GM21526 (cell line): ENCODE measurements at regions not wholly inside any gene's neighbourhood (a gene's known extent, or its start where the extent isn't known, plus 50 kb on each side); places are given as distances from the start of the nearest gene placed in this dataset.

ENCODE experiments used
- ATAC-seq: cut with Tn5 transposase; IDR thresholded peaks from one replicate; pipeline ENCODE4 v1.9.1; 2021; ENCODE audit warnings: moderate library complexity; ENCODE audit not compliant: unreplicated experiment, low FRiP score

- no peak for ATAC-seq
These were observed 133.6 kb upstream of the SESN3 start for GRCh38 chr11:95364324-95365295.

- ATAC-seq, result no peak
These were observed 132.7 kb upstream of the SESN3 start for GRCh38 chr11:95363708-95364107.

GRCh38 chr11:95363164-95363563 is 132.2 kb upstream of the SESN3 start:
- ATAC-seq, result no peak

- no peak for ATAC-seq
These were observed 130.2 kb upstream of the SESN3 start for GRCh38 chr11:95361180-95361579.

GRCh38 chr11:95360377-95361075 is 129.5 kb upstream of the SESN3 start:
- no peak for ATAC-seq

GRCh38 chr11:95359756-95360155 is 128.8 kb upstream of the SESN3 start:
- no peak for ATAC-seq

- ATAC-seq, result no peak
These were observed 128.3 kb upstream of the SESN3 start for GRCh38 chr11:95359341-95359663.

GRCh38 chr11:95358511-95359340 is 127.7 kb upstream of the SESN3 start:
- no peak for ATAC-seq

- no peak for ATAC-seq
These were observed 123.3 kb upstream of the SESN3 start for GRCh38 chr11:95354304-95354703.

- ATAC-seq, result no peak
These were observed 122.7 kb upstream of the SESN3 start for GRCh38 chr11:95353706-95354105.

GRCh38 chr11:95352733-95353346 is 121.8 kb upstream of the SESN3 start:
- no peak for ATAC-seq

- no peak for ATAC-seq
These were observed 118.4 kb upstream of the SESN3 start for GRCh38 chr11:95349345-95349942.

- no peak for ATAC-seq
These were observed 115.3 kb upstream of the SESN3 start for GRCh38 chr11:95346265-95346664.

GRCh38 chr11:95345651-95346050 is 114.6 kb upstream of the SESN3 start:
- peak; percentile 90 for ATAC-seq

GRCh38 chr11:95344932-95345642 is 114.1 kb upstream of the SESN3 start:
- no peak for ATAC-seq

GRCh38 chr11:95341221-95341620 is 110.2 kb upstream of the SESN3 start:
- no peak for ATAC-seq

- peak; percentile 48 for ATAC-seq
These were observed 108.3 kb upstream of the SESN3 start for GRCh38 chr11:95339086-95339901.

- ATAC-seq, result no peak
These were observed 107.5 kb upstream of the SESN3 start for GRCh38 chr11:95338430-95338991.
